Hepatocyte (in vitro differentiated cells): ENCODE measurements at regions not wholly inside any gene's neighbourhood (a gene's known extent, or its start where the extent isn't known, plus 50 kb on each side); places are given as distances from the start of the nearest gene placed in this dataset.

Experiments
- EZH2phosphoT487 ChIP-seq: fragments of 200-600 bp; sonication (generic); IDR thresholded peaks from one replicate; pipeline ENCODE4 v1.6.1; 2018; ENCODE audit warnings: antibody characterized with exemption, mild to moderate bottlenecking, low read depth, moderate library complexity; ENCODE audit not compliant: unreplicated experiment, severe bottlenecking
- TF ChIP-seq, protein P1 (sequence below): fragments of 200-600 bp; sonication (generic); IDR thresholded peaks from 2 replicates; pipeline ENCODE4 v1.5.1; 2016; ENCODE audit warnings: antibody characterized with exemption, mild to moderate bottlenecking; ENCODE audit not compliant: poor library complexity

DNA sequence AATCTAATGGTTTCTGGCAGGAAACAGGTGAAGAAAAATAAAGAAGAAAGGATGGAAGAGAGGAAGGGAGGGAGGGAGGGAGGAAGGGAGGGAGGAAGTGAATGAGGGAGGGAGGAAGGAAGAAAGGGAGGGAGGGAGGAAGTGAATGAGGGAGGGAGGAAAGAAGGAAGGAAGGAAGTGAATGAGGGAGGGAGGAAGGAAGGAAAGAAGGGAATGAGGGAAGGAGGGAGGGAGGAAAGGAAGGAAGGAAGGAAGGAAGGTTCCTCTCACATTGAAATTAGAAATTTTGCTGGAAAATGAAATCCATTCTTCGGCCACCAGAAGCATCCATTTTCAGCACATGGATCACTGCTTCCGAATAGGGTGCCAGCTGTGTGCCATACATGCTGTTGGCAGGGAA lies 62.2 kb upstream of the PELI2 start:
- TF ChIP-seq EZH2phosphoT487: no peak
- TF ChIP-seq, protein P1, sequence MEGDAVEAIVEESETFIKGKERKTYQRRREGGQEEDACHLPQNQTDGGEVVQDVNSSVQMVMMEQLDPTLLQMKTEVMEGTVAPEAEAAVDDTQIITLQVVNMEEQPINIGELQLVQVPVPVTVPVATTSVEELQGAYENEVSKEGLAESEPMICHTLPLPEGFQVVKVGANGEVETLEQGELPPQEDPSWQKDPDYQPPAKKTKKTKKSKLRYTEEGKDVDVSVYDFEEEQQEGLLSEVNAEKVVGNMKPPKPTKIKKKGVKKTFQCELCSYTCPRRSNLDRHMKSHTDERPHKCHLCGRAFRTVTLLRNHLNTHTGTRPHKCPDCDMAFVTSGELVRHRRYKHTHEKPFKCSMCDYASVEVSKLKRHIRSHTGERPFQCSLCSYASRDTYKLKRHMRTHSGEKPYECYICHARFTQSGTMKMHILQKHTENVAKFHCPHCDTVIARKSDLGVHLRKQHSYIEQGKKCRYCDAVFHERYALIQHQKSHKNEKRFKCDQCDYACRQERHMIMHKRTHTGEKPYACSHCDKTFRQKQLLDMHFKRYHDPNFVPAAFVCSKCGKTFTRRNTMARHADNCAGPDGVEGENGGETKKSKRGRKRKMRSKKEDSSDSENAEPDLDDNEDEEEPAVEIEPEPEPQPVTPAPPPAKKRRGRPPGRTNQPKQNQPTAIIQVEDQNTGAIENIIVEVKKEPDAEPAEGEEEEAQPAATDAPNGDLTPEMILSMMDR: no peak
